HG03025 (cell line): ENCODE measurements at regions not wholly inside any gene's neighbourhood (a gene's known extent, or its start where the extent isn't known, plus 50 kb on each side); places are given as distances from the start of the nearest gene placed in this dataset.

Experiments
- ATAC-seq: cut with Tn5 transposase; IDR thresholded peaks from one replicate; pipeline ENCODE4 v1.9.1; 2021; ENCODE audit warnings: mild to moderate bottlenecking, moderate library complexity; ENCODE audit not compliant: unreplicated experiment, low FRiP score

DNA sequence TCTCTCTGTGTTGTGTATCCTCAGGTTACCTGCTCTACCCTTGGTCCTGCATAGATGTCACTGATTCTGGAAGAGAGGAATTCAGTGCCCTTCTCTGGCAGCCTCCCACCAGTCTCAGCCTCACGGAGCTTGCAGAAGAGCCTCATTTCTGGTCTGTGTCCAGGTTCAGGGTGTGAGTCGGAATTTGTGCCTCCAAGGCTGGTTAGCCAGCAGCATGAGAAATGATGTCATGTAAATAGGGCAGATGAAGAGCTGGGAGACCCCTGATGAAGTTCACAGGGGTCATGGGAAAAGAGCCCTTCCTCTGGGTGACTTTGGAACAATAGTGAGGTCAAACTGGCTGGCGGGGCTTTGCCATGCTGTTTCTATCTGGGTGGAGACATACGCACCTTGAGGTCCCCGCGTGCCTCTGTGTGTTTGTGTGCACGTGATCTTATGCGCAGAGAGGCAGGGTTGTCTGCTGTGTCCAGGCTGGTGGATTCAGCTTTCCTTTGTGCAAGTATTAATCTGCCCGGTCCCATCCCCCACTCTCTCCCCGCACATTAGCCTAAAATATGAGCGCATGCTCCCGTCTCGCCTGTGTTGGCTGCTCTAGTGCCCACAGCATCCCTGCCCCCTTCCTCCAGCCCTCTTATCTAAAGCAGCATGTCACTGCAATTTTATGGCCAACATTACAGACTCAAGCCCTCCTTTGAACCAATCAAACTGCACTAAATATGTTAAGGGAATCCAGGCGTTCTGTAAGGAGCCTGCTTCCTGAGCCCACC is 256.3 kb upstream of the ZFHX3 start:
- no peak for ATAC-seq

DNA sequence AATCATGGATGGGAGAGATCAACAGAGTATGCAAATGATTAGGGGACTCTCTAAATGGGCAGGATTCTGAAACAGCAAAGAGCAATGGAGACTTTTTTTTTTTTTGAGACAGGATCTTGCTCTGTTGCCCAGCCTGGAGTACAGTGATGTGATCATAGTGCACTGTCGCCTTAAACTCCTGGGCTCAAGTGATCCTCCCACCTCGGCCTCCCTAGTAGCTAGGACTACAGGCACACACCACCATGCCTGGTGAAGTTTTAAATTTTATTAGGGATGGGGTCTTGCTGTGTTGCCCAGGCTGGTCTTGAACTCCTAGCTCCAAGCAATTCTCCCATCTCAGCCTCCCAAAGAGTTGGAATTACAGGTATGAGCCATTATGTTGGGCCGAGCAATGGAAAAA is 255.0 kb upstream of the ZFHX3 start:
- ATAC-seq: no peak

DNA sequence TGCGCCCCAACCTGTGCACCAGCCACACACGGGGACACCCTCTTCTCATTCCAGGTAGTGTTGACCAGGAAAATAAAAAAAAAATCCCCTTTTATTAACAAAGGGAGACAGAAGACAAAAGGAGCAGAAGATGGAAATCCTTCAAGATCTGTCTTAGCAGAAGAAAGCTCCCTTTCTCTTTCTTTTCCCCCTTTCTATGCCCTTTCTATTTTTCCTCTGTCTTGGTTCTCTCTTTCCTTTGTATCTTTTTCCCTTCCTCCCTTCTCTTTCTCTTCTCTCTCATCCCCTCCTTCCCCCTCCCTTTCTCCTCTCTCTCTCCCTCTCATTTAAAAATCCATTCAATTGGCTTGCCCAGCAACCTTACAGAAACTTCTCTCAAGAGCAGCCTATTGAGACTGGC is 254.1 kb upstream of the ZFHX3 start:
- ATAC-seq: no peak

DNA sequence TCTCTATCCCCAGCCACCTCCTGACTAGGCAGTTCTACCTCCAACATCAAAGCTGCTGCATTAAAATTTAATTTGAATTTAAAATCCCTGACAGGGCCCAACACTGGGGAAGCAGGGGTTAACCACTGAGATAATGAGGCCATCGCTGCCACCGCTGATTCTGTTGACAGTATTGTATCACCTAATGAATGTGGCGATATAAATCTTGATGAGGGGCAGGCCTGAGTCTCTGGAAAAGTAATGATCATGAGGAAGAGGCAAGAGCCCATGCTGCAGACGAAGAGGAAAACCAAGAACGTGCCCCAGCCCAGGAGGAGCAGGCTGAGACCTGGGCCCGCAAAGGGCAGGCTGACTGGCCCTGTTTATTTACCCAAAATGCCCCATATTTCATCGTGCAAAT is 251.4 kb upstream of the ZFHX3 start:
- ATAC-seq: no peak

DNA sequence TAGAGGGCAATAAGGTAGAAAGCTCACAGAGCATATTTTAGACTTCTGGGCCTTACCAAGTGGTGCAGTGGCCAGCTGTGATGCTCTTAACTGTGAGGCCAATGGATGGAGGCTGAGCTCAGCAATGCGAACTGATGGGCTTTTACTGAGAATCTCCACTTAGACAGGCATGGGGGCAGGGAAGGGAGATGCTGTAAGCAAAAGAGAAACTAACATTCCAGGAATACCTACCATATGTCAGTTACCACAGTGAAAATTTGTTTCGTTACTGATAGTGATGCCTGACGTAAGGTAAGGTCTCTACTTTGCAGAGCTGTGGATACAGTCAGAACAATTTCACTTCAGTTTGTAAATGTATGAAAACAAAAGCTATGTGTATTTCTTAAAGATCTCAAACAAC is 250.6 kb upstream of the ZFHX3 start:
- ATAC-seq: no peak

DNA sequence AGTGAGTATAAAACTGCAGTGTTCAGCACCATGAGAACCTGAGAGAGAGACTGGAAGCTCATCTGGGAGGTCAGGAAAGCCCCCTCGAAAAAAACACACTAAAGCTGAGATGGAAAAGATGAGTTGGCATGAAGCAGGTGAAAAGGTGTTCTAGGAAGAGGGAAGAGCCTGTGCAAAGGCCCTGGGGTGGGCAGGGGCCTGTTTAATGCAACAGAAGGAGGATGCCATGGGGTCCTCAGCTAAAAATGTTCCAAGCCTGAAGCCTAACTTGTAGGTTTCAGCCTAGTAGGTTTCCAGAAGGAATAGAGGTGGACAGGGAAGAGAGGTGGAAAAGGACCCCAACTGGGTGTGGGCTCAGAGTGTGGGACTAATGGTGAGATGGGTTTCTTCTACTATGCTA is 242.3 kb upstream of the ZFHX3 start:
- no peak for ATAC-seq

DNA sequence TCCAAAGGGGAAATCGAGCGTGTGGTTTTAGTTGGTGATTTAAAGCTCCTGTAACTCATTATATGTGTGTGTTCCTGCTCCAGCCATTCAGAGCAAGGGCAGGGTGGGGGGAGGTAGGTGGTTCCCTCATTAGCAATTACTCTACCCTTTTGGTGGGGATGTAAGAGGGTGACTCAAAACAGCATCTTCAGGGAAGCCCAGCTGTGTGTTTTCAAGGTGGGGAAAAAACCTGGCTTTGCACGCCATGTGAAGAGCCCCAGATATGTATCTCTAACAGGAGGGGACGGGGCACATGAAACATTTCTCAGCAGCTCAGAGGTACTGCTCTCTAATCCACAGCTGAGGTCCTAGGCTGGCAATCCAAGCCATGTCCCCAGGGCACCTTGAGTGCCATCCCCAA is 241.3 kb upstream of the ZFHX3 start:
- peak; percentile 79 for ATAC-seq

DNA sequence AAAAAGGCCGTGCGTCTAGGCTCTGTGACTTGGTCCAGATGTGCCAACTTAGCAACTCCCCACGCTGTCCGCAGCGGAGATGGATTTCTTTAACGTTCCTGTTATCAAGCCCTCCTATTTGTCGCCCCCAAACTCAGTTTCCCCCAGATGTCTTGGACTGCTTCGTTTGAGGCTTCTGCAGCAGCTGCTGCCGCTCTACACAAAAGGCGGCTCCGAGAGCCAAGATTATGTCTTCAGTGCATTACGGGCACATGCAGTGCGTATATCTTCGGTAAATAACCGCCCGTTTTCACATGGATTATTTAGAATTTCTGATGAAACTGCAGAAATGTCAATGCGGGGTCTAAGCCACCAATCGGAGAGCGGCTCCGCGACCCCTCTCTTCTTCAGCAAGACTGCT is 240.6 kb upstream of the ZFHX3 start:
- ATAC-seq: no peak

DNA sequence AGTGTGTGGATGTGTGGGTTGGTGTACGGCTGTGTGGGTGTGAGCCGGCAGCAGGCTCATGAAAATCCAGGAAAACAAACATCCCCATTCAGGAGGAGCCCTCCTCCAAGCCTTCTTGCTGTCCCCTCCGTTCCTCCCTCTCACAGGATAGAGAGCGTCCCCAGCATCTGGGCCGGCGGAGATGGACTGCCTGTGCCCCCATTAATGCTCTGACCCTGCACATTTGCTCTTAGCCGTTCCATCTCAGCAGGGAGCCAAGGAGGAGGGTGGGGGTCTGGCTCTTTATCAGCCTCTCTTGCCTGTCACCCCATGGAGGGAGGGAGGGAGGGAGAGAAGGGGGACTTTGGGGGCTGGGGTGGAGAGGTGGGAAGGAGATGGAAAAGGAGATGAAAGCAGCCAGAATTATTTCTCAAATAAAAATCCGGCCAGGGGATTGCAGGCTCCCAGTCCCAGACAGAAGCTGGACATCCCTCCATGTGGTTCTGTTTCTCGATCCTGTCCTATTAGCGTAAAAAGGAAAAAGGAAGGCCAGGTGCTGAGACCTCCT is 240.0 kb upstream of the ZFHX3 start:
- no peak for ATAC-seq

DNA sequence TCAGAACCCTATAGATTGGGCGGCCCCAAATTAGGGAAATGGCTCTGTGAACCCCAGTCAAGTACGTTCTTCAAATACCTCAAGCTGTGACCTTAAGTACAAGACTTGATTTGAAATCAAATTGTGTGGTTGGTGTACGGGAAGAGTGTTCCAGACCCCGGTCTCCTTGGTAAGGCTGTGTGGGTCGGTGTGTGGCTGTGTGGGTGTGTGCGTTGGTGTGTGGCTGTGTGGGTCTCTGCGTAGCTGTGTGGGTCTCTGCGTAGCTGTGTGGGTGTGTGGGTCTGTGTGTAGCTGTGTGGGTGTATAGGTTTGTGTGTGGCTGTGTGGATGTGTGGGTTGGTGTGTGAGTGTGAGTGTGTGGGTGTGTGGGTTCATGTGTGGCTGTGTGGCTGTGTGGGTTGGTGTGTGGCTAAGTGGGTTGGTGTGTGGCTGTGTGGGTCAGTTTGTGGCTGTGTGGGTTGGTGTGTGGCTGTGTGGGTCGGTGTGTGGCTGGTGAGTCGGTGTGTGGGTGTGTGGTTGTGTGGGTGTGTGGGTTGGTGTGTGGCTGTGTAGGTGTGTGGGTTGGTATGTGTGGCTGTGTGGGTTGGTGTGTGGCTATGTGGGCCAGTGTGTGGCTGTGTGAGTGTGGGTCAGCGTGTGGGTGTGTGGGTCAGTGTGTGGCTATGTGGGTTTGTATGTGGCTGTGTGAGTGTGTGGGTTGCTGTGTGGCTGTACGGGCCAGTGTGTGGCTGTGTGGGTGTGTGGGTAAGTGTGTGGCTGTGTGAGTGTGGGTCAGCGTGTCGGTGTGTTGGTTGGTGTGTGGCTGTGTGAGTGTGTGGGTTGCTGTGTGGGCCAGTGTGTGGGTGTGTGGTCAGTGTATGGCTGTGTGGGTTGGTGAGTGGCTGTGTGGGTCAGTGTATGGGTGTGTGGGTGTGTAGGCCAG is 238.7 kb upstream of the ZFHX3 start:
- ATAC-seq: no peak

DNA sequence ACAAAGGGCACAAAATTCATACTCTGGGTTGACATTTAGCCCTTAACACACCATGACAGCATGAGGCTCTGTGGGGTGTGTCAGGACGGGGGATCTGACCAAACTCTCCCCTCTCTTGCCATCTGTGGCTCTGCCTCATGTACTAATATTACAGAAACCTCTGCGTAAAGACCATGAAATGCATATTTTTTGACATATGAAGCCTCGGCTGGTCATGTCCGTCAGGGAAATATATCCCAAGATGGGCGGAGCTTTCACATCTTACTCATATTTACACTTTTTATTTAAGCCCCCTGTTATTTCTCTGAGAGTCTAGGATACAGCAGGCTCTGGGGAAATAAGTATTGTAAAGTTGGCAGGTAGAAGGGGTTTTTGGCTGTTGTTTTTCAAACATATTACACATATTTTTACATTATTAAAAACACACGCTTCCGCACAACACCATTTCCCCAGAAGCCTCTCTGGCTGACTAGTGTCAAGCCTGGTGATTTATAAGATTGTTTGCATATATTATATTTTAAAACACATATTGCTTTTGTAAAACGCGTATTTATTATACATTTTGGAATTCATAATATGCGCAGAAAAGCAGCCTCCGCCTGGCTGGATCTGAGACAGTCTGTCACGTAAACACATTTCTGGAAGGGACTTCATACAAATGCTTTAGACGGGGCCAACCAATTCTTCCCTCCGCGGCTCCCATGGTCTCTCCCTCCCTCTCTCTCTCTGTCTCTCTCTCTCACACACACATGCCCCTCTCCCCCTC is 237.7 kb upstream of the ZFHX3 start:
- no peak for ATAC-seq

DNA sequence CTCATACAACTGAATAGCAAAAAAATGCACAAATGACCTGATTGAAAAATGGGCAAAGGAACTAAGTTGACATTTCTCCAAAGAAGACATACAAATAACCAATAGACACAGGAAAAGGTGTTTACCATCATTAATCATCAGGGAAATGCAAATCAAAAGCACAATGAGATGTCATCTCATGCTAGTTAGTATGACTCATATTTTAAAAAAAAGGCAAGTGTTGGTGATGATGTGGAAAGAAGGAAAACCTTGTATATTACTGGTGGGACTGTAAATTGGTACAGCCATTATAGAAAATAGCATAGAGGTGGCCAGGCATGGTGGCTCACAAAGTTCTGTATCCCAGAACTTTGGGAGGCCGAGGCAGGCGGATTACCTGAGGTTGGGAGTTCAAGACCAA is 232.5 kb upstream of the ZFHX3 start:
- ATAC-seq: no peak

DNA sequence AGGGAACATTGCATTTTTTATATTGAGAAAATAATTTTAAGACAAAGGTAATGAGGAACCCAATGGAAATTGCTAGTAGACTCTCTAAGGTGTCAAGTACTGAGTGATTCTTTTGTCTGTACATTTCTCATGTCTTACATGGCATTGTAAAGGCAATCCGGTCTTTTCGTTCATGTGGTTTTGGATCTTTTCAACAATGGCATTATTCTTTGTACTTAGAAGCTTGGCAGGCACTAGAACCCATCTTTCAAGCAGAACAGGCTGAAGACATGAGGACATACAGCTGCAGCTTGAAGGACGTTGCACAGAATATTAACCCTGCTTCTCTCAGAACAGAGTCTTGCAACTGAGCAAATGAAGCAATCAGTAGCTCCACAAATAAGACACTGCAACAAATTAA is 231.5 kb upstream of the ZFHX3 start:
- ATAC-seq: no peak

DNA sequence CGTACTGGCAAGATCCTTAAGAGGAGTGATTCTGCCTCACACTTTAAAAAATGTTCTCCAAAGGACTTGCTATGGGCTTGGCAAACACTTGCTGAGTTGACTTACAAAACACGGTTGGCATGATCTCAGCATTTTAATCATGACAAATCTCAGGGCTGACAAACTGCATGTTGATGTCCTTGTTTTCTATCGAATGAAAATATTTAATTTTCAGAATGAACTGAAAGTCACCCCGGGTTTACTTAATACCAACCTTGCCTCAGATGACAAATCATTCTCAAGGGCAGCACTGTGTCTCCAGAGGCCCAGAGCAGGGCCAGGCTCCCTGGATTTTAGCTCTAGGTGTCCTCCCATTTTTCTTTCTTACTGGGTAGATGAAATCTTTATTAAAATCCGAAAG is 229.1 kb upstream of the ZFHX3 start:
- ATAC-seq: no peak

DNA sequence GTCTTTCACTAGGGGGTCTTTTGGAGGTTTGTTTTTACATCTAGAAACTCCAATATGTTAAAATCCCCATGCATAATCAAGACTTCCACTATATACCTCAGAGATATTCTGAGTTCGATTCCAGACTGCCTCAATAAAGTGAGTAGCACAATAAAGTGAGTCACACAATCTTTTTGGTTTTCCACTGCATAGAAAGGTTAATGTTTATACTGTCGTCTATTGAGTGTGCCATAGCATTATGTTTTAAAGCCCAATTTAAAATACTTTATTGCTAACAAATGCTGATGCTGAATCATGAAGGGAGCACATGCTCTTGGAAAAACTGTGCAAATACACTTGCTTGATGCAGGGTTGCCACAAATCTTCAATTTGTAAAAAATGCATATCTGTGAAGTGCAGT is 227.5 kb upstream of the ZFHX3 start:
- no peak for ATAC-seq

DNA sequence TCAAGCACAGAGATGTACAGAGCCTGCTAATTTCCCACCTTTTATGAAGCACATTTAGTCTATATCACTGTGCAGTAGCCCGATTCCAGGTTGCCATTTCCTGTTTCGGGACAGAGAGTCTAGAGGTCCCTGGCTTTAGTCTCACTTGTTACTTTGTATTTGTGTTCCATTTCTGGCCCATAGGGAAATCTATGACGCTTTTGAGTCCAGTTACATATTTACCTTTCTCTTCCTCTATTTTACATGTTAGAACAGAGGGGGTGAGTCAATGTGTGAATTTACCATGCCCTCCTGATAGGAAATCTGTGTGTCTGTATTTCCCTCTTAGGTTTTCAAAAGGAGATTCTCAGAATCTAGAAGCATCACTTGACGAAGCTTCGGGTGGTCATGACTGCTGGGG is 227.1 kb upstream of the ZFHX3 start:
- ATAC-seq: peak; percentile 53

DNA sequence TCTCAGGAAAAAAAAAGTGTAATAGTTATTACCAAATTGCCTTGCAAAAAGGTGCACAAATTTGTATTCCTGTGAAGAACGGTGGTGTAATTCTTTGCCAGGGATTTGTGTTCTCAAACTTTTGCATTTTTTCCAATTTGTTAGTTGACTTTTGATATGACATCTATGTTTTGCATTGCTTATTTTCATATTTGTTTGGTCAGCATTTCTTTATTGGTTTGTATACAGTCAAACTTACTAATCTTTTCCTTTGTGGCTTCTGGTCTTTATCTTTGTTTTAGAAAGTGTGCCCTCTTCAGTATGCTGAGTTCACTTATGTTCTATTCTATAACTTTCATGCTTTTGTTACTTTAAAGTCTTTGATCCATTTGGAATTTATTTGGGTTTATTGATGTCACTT is 226.2 kb upstream of the ZFHX3 start:
- ATAC-seq: no peak

DNA sequence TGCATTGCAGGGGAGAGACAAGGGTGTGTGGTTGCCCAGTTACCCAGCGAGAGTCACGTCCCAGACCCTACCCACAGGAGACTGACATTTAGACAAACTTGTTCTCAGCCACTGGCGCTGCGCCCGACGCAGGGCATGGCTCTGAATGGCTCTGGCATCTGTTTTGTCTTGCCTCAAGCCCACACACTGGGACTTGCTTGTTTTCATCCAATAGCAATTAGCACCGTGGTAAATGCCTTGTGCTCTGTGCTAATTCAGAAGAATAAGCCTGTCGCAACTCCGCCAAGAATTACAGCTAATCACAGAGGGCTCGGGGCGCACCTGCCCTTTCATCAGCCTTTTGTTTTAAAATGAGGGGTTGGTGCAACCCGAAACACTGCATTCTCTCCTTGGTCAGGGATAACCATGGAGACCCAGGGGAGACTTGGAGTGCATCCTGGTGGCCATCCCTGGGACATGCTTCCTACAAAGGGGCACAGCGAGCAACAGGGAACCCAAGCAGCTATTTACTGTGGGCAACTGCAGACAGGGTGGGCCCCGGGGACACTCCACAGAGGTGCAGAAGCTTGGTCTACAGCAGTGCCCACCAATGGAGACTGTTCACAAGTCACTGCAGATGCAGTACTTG is 220.6 kb upstream of the ZFHX3 start:
- no peak for ATAC-seq

DNA sequence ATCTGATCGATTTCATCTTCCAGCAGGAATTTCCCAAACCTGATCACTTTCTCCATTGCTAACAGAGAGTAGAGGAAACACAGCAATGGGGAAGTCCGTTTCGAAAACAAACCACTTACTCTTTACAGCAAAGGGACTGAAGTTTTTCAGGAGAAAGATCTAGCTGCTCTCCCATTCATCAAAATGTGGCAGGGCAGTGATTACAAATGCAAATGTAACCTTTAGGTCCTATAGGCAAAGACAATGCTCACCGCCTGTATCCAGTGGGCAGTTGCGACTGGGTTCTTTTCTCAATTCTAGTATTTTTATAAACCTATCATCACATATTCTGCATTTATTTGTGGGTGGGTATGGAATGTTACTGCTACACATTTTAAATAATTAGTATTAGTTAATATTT is 218.0 kb upstream of the ZFHX3 start:
- no peak for ATAC-seq

DNA sequence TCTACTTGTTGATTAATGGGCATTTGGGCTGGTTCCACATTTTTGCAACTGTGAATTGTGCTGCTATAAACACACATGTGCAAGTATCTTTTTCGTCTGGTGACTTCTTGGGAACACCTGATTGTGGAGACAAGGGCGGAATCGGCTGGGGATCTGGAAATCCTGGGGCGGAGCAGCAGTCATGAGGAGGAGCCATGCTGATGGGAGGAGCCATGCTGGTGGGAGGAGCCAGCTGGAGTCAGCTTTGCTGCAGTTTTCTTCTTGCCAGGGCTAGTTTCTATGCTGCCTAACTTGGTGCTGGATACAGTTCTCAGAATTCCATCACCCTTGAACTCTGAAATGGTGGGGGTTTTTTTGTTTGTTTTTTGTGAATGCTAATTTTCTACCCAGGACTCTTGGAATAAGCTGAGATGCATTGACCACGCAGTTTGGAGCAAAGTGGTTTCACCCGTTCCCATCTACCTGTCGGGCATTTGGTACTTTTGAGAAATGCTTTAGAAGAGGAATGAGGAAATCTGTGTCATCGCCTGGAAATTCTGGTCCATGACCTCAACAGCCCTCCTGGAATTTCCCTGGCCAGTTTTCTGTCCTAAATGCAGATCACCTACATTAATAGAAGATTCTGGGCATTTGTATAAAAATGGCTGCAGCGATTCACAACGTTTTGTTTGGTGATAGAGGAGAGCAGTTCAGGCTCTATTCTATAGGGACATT is 217.4 kb upstream of the ZFHX3 start:
- no peak for ATAC-seq
